ENCODE measurements at regions not wholly inside any gene's neighbourhood (a gene's known extent, or its start where the extent isn't known, plus 50 kb on each side); places are given as distances from the start of the nearest gene placed in this dataset.
"Not testable (repeated sequence)": the region's sequence is repeated elsewhere in the genome, so short reads cannot be mapped to it uniquely, and the experiment has no call there.

- H3K4me1 Mint-ChIP-seq (ENCODE audit: low read depth); ATAC-seq; DNase-seq; H3K9me3 Mint-ChIP-seq; H3K4me3 Mint-ChIP-seq; H3K36me3 Mint-ChIP-seq (ENCODE audit: insufficient read depth); H3K27me3 Mint-ChIP-seq (ENCODE audit: low read depth): not testable (repeated sequence)
These were observed 57.4 kb upstream of the NUTM2D start for GRCh38 chr10:87300163-87300562.

GRCh38 chr10:87301466-87302115 lies 56.0 kb upstream of the NUTM2D start:
- H3K36me3 Mint-ChIP-seq (ENCODE audit: insufficient read depth); H3K4me3 Mint-ChIP-seq; H3K4me1 Mint-ChIP-seq (ENCODE audit: low read depth); H3K27me3 Mint-ChIP-seq (ENCODE audit: low read depth); H3K9me3 Mint-ChIP-seq: not testable (repeated sequence)
- DNase-seq (peak; percentile 34), ATAC-seq (peak; percentile 91 to 98)

- H3K4me3 Mint-ChIP-seq; DNase-seq; H3K4me1 Mint-ChIP-seq (ENCODE audit: low read depth); H3K27me3 Mint-ChIP-seq (ENCODE audit: low read depth); ATAC-seq; H3K36me3 Mint-ChIP-seq (ENCODE audit: insufficient read depth); H3K9me3 Mint-ChIP-seq: not testable (repeated sequence)
These were observed 55.4 kb upstream of the NUTM2D start for GRCh38 chr10:87302132-87302531.

DNA sequence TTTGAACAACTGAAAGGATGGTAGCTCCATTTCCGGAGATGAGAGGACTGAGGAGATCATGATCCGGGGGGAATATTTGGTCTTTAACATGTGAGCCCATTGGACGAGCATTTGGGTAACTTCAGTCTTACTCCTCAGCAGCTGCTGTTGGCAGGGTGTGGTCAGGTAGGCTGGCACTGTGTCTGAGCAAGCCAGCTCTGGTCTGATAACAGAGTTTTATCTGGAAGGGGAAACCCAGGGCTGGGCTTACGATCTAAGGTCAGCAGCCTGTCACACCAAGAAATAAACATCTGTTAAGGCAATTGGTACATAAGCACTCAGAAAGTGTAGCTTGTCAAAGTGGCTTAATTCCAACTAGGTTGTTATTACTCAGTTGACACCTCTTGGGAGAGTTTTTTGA lies 53.8 kb upstream of the NUTM2D start:
- not testable (repeated sequence) for H3K4me3 Mint-ChIP-seq; H3K9me3 Mint-ChIP-seq; H3K4me1 Mint-ChIP-seq (ENCODE audit: low read depth); ATAC-seq; H3K36me3 Mint-ChIP-seq (ENCODE audit: insufficient read depth); DNase-seq; H3K27me3 Mint-ChIP-seq (ENCODE audit: low read depth)

GRCh38 chr10:87306681-87307080 lies 50.9 kb upstream of the NUTM2D start:
- not testable (repeated sequence) for H3K4me1 Mint-ChIP-seq (ENCODE audit: low read depth); DNase-seq; ATAC-seq; H3K27me3 Mint-ChIP-seq (ENCODE audit: low read depth); H3K36me3 Mint-ChIP-seq (ENCODE audit: insufficient read depth); H3K4me3 Mint-ChIP-seq; H3K9me3 Mint-ChIP-seq

Measured in activated T-cell treated with anti-CD3 and anti-CD28 coated beads, Interleukin-2, amount 50 U/mL, for 4 hours (primary cell).